HepG2 (cell line): ENCODE measurements at regions not wholly inside any gene's neighbourhood (a gene's known extent, or its start where the extent isn't known, plus 50 kb on each side); places are given as distances from the start of the nearest gene placed in this dataset.

Experiments used
- ATAC-seq: fragments of 200-7000 bp; cut with Tn5 transposase; 3 replicates; pipeline ENCODE4 v1.9.1; 2020; ENCODE audit warnings: mild to moderate bottlenecking, moderate library complexity
- BruUV-seq: library from RNA; stranded (reverse); fragments of 400-500 nt; replicated peaks from 2 replicates; lab custom pipeline; 2021; lab: Mats Ljungman, UMichigan
- CTCF ChIA-PET: fragments of 300-600 bp; formaldehyde crosslinking; extraction: SDS; loops from one replicate; lab custom pipeline; 2021; ENCODE audit warnings: low total read pairs, inconsistent platforms, low intra/inter-chr PET ratio; lab: Yijun Ruan, JAX
- POLR2A ChIA-PET: fragments of 350-600 bp; sonication (Branson Sonifier 250); formaldehyde crosslinking; loops from one replicate; lab custom pipeline; 2020; ENCODE audit warnings: antibody characterized with exemption, inconsistent platforms; lab: Yijun Ruan, JAX
- DNase-seq: peaks from one replicate; pipeline ENCODE4 v3.0.0-alpha.2; 2015; ENCODE audit warnings: low spot score
- FAIRE-seq: peaks from 3 replicates; lab custom pipeline; 2011; peaks lifted over from hg19 to GRCh38; lab: Jason Lieb, UNC
- H2AFZ ChIP-seq: one replicate; pipeline ENCODE4 v1.6.1; 2011; ENCODE audit warnings: low read length, inconsistent platforms
- H3K27ac ChIP-seq: fragments of 300-600 bp; 3 replicates; pipeline ENCODE4 v1.8.0; 2011; ENCODE audit warnings: mixed run types, mild to moderate bottlenecking, mixed read lengths, low read length, inconsistent platforms; ENCODE audit not compliant: insufficient read depth; ENCODE audit errors: extremely low read length
- H3K27me3 ChIP-seq, 2 experiments: fragments of 200-600 bp in 1 of 2; 2 replicates in 1 of 2; 3 replicates in 1 of 2; pipeline versions ENCODE4 v1.6.0 to v1.8.0; 2011; ENCODE audit warnings: low read length in 2 of 2, mild to moderate bottlenecking in 2 of 2, moderate library complexity in 2 of 2, inconsistent platforms in 1 of 2; ENCODE audit not compliant: insufficient read depth in 2 of 2, control insufficient read depth in 1 of 2
- H3K36me3 ChIP-seq, 2 experiments: fragments of 200-600 bp in 1 of 2; replicated peaks in 1 of 2; 2 replicates in 1 of 2; 3 replicates in 1 of 2; pipeline versions ENCODE4 v1.5.1 to v1.8.0; 2011; ENCODE audit warnings: low read length in 2 of 2, inconsistent platforms in 1 of 2; ENCODE audit not compliant: insufficient read depth in 2 of 2, control insufficient read depth in 1 of 2
- H3K4me1 ChIP-seq: 2 replicates; pipeline ENCODE4 v1.5.1; 2012; ENCODE audit warnings: low read length, inconsistent platforms; ENCODE audit not compliant: insufficient read depth
- H3K4me2 ChIP-seq: 2 replicates; pipeline ENCODE4 v1.6.0; 2011; ENCODE audit warnings: low read depth, low read length, inconsistent platforms
- H3K4me3 ChIP-seq, 3 experiments: fragments of 200-600 bp in 1 of 3; sonication (generic), shearing (Covaris generic) in 1 of 3; replicated peaks in 1 of 3; 2 replicates each; pipeline ENCODE4 v1.5.1; 2011 to 2016; ENCODE audit warnings: low read length in 3 of 3, inconsistent platforms in 2 of 3, low read depth in 2 of 3, mild to moderate bottlenecking in 2 of 3, control low read depth in 1 of 3, mixed read lengths in 1 of 3; ENCODE audit not compliant: insufficient read depth in 1 of 3
- H3K79me2 ChIP-seq: one replicate; pipeline ENCODE4 v1.6.1; 2011; ENCODE audit warnings: low read length, inconsistent platforms; ENCODE audit not compliant: insufficient read depth
- H3K9ac ChIP-seq: 2 replicates; pipeline ENCODE4 v1.6.0; 2011; ENCODE audit warnings: mild to moderate bottlenecking, low read depth, low read length, inconsistent platforms; ENCODE audit not compliant: insufficient read depth
- H3K9me3 ChIP-seq: 2 replicates; pipeline ENCODE4 v1.5.1; 2012; ENCODE audit warnings: mild to moderate bottlenecking, low read length
- H4K20me1 ChIP-seq: 2 replicates; pipeline ENCODE4 v1.6.0; 2011; ENCODE audit warnings: inconsistent platforms, mild to moderate bottlenecking, low read length, moderate library complexity; ENCODE audit not compliant: insufficient read depth
- BCL6 ChIP-seq: IDR thresholded peaks from 2 replicates; pipeline ENCODE4 v1.6.1; 2016; ENCODE audit warnings: missing genetic modification reagents, missing compliant biosample characterization
- E2F2 ChIP-seq: sonication (generic); formaldehyde crosslinking; IDR thresholded peaks from 2 replicates; pipeline ENCODE4 v1.4.0; 2020; ENCODE audit warnings: missing genetic modification reagents, borderline replicate concordance
- GTF2F1 ChIP-seq: fragments of 150-350 bp; IDR thresholded peaks from 2 replicates; pipeline ENCODE4 v1.6.1; 2014; ENCODE audit warnings: low read length
- HMGA1 ChIP-seq: sonication (generic); formaldehyde crosslinking; conservative IDR thresholded peaks from 2 replicates; pipeline ENCODE4 v1.4.0; 2020; ENCODE audit warnings: missing genetic modification reagents
- MIER3 ChIP-seq: IDR thresholded peaks from 2 replicates; pipeline ENCODE4 v1.6.1; 2016; ENCODE audit warnings: missing compliant biosample characterization, borderline replicate concordance
- PLSCR1 ChIP-seq: sonication (generic); formaldehyde crosslinking; IDR thresholded peaks from 2 replicates; pipeline ENCODE4 v1.5.0; 2020; ENCODE audit warnings: missing genetic modification reagents, mild to moderate bottlenecking, borderline replicate concordance
- PRDM10 ChIP-seq: sonication (generic); formaldehyde crosslinking; IDR thresholded peaks from 2 replicates; pipeline ENCODE4 v1.4.0; 2020; ENCODE audit warnings: low read depth, missing genetic modification reagents
- RBM22 ChIP-seq: fragments of 200-400 bp; formaldehyde crosslinking; optimal IDR thresholded peaks from 2 replicates; pipeline ENCODE3; 2017; ENCODE audit warnings: mild to moderate bottlenecking, low read length, moderate library complexity
- RERE ChIP-seq: IDR thresholded peaks from 2 replicates; pipeline ENCODE4 v1.6.1; 2016; ENCODE audit warnings: low read depth, missing genetic modification reagents, missing compliant biosample characterization
- TEAD3 ChIP-seq: optimal IDR thresholded peaks from 2 replicates; pipeline ENCODE3; 2016; ENCODE audit warnings: borderline replicate concordance
- ZKSCAN8 ChIP-seq: IDR thresholded peaks from 2 replicates; pipeline ENCODE4 v1.6.1; 2016; ENCODE audit warnings: borderline replicate concordance, missing genetic modification reagents, missing compliant biosample characterization
- ZNF652 ChIP-seq: IDR thresholded peaks from 2 replicates; pipeline ENCODE4 v1.6.1; 2016; ENCODE audit warnings: low read depth, borderline replicate concordance
- WGBS: methylation state at CpG from one replicate; pipeline ENCODE4 v1.1.6; 2017; ENCODE audit warnings: low lambda C conversion rate; 5-methylcytosine and 5-hydroxymethylcytosine counted together
- in situ Hi-C: cut with HindIII; loops from 2 replicates; pipeline ENCODE4 v1.10.0; 2017; ENCODE audit warnings: low pct_unique_long_range_greater_than_20kb; ENCODE audit not compliant: extremely low pct_ligation_motif_present
- intact Hi-C: fragments of 100-400 bp; cut with micrococcal nuclease; formaldehyde crosslinking; loops from one replicate; pipeline ENCODE4 v1.10.0; 2022; ENCODE audit not compliant: unreplicated experiment

- DNase-seq = no peak
- Histone ChIP-seq H3K4me2 (no peak overlapping the region), H3K27ac (no peak overlapping the region)
- no peak for ATAC-seq
- intact Hi-C loops = no loop called here
- TF ChIP-seq TEAD3 (CRISPR knock-in tag) (no peak), PLSCR1 (CRISPR knock-in tag) (no peak), ZKSCAN8 (no peak), BCL6 (CRISPR knock-in tag) (no peak), RERE (CRISPR knock-in tag) (no peak), E2F2 (CRISPR knock-in tag) (no peak), RBM22 (no peak), ZNF652 (CRISPR knock-in tag) (no peak), PRDM10 (no peak), MIER3 (CRISPR knock-in tag) (no peak), GTF2F1 (no peak), HMGA1 (CRISPR knock-in tag) (no peak)
- TF ChIP-seq, all 625 proteins: peak for 0
- no peaks in the 10 kb centered on the region for H4K20me1 ChIP-seq
- no peak overlapping the region for H2AFZ ChIP-seq
- ChIA-PET CTCF (no interaction called here), POLR2A (no interaction called here)
- no TSS peak for BruUV-seq
- no peaks in the 10 kb centered on the region for H3K4me1 ChIP-seq
- H3K9ac ChIP-seq = no peak overlapping the region
- H3K9me3 ChIP-seq = no peaks in the 10 kb centered on the region
- peaks cover 0 to 3% of the 10 kb centered on the region in 2 experiments; a peak in 1 of 5 replicates for H3K27me3 ChIP-seq
- in situ Hi-C loops = no loop called here
- H3K36me3 ChIP-seq = no peaks in the 10 kb centered on the region
- no peaks in the 10 kb centered on the region for H3K79me2 ChIP-seq
- FAIRE-seq = no peak
- 5% methylated on average over 4 of the region's 4 CpGs for WGBS
- no peak overlapping the region for H3K4me3 ChIP-seq
These were observed 474.8 kb upstream of the PFKP start for GRCh38 chr10:2592360-2593160.
